C4-2B (cell line): ENCODE measurements at regions not wholly inside any gene's neighbourhood (a gene's known extent, or its start where the extent isn't known, plus 50 kb on each side); places are given as distances from the start of the nearest gene placed in this dataset.
"Not testable (repeated sequence)": the region's sequence is repeated elsewhere in the genome, so short reads cannot be mapped to it uniquely, and the experiment has no call there.

Experiments
- H3K27ac ChIP-seq: fragments of 450-650 bp; 2 replicates; pipeline ENCODE4 v1.5.1; 2017
- ZFX ChIP-seq: fragments of 450-650 bp; IDR thresholded peaks from 2 replicates; pipeline ENCODE4 v1.6.1; 2017
- TF ChIP-seq, protein P1 (sequence below): fragments of 450-650 bp; conservative IDR thresholded peaks from 2 replicates; pipeline ENCODE4 v1.5.1; 2017; ENCODE audit warnings: mild to moderate bottlenecking

DNA sequence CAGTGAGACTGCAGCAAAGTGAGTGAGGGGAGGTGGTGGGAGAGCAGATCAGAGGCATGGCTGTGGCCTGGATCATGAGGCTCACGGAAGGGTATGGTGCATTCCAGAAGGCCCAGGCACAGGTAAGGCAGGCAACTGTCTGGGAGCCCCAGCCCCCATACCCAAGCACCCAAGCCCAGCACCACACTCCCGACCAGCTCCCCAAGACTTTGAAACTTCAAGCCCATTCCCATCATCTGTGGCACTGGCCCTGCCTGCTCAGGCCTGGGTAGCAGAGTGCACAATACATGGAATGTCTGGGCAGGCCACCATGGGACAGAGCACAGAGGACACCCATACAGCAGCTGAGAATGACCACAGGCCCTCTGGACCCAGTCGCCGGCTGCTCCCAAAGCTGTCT lies 202.6 kb upstream of the ARL4C start:
- no peak overlapping the region for H3K27ac ChIP-seq
- TF ChIP-seq ZFX, result no peak
- TF ChIP-seq, protein P1, sequence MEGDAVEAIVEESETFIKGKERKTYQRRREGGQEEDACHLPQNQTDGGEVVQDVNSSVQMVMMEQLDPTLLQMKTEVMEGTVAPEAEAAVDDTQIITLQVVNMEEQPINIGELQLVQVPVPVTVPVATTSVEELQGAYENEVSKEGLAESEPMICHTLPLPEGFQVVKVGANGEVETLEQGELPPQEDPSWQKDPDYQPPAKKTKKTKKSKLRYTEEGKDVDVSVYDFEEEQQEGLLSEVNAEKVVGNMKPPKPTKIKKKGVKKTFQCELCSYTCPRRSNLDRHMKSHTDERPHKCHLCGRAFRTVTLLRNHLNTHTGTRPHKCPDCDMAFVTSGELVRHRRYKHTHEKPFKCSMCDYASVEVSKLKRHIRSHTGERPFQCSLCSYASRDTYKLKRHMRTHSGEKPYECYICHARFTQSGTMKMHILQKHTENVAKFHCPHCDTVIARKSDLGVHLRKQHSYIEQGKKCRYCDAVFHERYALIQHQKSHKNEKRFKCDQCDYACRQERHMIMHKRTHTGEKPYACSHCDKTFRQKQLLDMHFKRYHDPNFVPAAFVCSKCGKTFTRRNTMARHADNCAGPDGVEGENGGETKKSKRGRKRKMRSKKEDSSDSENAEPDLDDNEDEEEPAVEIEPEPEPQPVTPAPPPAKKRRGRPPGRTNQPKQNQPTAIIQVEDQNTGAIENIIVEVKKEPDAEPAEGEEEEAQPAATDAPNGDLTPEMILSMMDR, result no peak

DNA sequence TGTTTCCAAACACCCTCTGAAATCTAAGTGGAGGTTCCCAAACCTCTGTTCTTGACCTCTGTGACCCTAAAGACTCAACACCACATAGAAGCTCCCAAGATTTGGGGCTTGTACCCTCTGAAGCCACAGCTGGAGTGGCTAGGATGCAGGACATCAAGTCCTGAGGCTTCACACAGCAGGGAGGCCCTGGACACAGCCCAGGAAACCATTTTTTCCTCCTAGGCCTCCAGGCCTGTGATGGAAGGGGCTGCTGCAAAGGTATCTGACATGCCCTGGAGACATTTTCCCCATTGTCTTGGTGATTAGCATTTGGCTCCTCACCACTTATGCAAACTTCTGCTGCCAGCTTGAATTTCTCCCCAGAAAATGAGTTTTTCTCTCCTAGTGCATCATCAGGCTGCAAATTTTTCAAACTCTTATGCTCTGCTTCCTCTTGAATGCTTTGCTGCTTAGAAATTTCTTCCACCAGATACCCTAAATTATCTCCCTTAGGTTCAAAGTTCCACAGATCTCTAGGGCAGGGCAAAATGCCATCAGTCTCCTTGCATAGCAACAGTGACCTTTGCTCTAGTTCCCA lies 200.5 kb upstream of the ARL4C start:
- not testable (repeated sequence) for H3K27ac ChIP-seq

DNA sequence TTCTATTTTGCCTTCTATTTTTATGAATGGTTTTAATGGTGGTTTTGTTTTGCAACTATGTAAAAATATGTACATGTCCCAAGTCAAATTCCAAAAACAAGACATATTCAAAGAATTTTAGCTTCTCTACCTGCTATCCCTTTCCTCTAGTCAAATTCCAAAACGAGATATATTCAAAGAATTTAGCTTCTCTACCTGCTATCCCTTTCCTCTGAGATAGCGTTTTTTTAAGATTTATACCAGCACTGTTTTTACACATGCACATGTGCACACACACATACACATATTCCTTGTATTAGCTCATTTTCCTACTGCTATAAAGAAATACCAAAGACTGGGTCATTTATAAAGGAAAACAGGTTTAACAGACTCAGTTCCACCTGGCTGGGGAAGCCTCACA lies 199.1 kb upstream of the ARL4C start:
- no peak for TF ChIP-seq ZFX
- TF ChIP-seq, protein P1, result no peak
- no peak overlapping the region for H3K27ac ChIP-seq

DNA sequence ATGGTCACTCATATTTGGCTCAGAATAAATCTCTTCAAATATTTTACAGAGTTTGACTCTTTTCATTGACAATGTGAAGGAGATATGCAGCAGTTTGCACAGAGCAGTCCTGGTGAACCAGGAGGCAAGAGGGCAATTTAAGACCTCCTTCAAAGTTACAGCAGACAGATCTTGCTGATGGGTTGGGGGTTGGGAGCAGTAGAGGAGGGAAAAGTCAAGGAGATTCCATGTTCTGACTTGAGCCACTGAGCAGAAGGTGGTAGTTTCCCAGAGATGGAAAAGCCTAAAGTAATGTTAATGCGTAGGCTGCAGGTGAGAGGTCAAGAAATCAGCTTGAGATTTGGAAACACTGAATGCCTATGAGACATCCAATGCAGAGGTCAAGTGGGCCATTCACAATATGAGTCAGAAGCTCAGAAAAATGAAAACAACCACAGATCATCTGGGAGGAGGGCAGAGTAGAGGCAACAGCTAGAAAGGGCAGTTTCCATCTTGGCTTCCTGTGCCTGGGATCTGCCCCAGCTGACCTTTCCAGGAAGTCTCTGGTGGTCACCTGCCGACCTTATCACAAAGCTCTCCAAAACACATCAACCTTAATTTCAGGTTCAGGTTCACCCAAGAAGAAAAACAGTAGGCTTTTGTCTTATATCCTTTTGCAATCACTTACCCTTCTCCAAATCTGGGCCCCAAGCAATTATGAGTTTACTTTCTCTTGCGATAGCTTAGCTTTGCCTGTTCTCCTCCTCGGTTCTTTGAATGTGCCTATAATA lies 197.5 kb upstream of the ARL4C start:
- H3K27ac ChIP-seq, result no peak overlapping the region
- no peak for TF ChIP-seq ZFX
- TF ChIP-seq, protein P1, result no peak

DNA sequence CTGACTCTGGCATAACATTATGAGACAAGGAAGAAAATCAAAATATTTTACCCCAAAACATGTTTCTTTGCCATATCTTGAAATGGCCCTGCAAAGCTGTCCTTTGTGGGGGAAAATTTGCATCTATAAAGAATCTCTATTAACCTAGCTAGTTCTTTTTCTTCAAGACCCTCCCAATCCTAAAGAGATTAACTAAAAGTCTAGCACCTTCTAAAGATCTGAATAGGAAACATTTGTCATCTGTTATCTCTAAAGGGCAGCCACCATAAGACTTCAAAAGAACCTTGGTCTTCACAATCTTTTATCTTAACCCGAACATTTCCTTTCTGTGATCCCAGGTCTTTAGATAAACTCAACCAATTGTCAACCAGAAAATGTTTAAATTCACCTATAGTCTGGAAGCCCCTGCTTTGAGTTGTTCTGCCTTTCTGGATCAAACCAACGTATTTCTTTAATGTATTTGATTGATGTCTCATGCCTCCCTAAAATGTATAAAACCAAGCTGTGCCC lies 196.9 kb upstream of the ARL4C start:
- not testable (repeated sequence) for H3K27ac ChIP-seq

DNA sequence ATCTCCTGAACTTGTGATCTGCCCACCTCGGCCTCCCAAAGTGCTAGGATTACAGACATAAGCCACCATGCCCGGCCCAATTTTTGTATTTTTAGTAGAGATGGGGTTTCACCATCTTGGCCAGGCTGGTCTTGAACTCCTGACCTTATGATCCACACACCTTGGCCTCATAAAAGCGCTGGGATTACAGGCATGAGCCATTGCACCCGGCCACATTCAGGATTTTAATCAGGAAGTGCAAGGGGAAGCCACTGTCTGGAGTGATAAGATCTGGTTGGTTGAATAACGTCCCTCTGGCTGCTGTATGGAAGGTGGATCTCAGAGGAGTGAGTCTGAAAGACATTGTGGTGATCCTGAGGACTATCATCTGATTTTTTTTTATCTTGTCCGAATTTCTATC lies 196.3 kb upstream of the ARL4C start:
- not testable (repeated sequence) for H3K27ac ChIP-seq

DNA sequence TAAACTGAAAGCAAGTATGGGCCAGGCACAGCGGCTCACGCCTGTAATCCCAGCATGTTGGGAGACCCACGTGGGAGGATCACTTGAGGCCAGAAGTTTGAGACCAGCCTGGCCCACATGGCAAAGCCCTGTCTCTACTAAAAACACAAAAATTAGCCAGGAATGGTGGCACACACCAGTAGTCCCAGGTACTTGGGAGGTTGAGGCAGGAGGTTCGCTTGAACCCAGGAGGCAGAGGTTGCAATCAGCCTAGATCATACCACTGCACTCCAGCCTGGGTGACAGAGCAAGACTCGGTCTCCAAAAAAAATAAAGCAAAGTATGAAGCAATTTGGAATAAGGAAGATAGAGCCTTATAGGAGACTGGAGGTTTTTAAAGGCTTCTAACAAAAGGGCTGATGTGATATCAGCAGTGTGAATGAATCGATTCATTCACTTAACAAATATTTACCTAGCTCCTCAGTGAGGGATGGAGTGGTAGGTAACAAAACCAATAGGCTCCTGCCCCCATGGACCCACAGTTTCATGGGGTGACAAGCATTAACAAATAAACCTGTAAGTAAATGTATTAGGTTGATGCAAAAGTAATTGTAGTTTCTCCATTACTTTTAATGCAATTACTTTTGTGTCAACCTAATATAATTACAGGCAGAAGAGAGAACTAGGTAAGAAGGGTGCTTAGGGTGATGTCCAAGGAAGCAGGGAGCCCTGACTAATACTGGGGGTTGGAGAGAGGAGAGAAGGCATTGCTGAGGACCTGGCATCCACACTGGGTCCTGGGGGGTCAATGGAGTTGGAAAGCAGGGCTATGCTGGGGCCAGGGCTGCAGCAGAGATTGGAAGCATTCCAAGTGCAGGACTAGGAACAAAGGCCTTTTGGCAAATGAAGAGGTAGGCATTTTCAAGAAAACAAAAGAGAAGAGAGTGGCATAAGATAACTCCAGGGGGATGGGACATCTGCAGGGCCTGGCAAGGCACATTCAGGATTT lies 195.4 kb upstream of the ARL4C start:
- TF ChIP-seq ZFX, result no peak
- TF ChIP-seq, protein P1, result no peak
- no peak overlapping the region for H3K27ac ChIP-seq

DNA sequence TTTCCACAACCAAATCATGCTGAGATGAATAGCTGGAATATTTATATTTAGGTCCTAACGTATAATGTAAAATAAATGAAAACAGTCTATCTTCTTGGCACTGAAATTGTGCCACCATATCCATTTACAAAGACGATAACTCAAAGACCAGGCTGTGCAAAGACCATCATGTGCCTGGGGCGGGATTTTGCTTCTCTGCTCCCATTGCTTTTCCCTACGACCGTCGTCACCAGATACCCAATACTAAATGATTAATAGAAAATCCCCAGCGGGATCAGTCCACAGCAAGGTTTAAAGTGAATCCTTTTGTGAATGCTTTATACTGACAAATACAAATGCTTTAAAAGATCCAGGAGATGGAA lies 194.3 kb upstream of the ARL4C start:
- no peak for TF ChIP-seq ZFX
- TF ChIP-seq, protein P1, result no peak
- peak overlapping the region; percentile 36; the same call in 1 of the 2 replicates for H3K27ac ChIP-seq
